Suprapubic skin (tissue), 4 donors: ENCODE measurements at regions not wholly inside any gene's neighbourhood (a gene's known extent, or its start where the extent isn't known, plus 50 kb on each side); places are given as distances from the start of the nearest gene placed in this dataset.

Experiments used
- DNase-seq, 2 donors: peaks; one replicate each; pipeline ENCODE4 v3.0.0-alpha.2; 2019; ENCODE audit warnings: low spot score in 2 of 2
- H3K27ac ChIP-seq: fragments of 200-600 bp; sonication (generic); one replicate; pipeline ENCODE4 v1.5.1; 2019
- H3K27me3 ChIP-seq: fragments of 200-600 bp; sonication (generic); one replicate; pipeline ENCODE4 v1.5.1; 2019
- H3K36me3 ChIP-seq: fragments of 200-600 bp; sonication (generic); one replicate; pipeline ENCODE4 v1.5.1; 2019
- H3K4me1 ChIP-seq: fragments of 200-600 bp; sonication (generic); one replicate; pipeline ENCODE4 v1.5.1; 2019
- H3K4me3 ChIP-seq: fragments of 200-600 bp; sonication (generic); one replicate; pipeline ENCODE4 v1.5.1; 2019; ENCODE audit warnings: mild to moderate bottlenecking
- H3K9me3 ChIP-seq: fragments of 200-600 bp; sonication (generic); one replicate; pipeline ENCODE4 v1.5.1; 2019
- EP300 ChIP-seq: sonication (generic); formaldehyde crosslinking; IDR thresholded peaks from one replicate; pipeline ENCODE4 v1.6.1; 2017; ENCODE audit warnings: antibody characterized with exemption
- POLR2A ChIP-seq, 2 donors: fragments of 450-650 bp; IDR thresholded peaks; one replicate each; pipeline ENCODE4 v1.6.1; 2017; ENCODE audit warnings: antibody characterized with exemption in 2 of 2, mild to moderate bottlenecking in 2 of 2, moderate library complexity in 2 of 2
- POLR2AphosphoS5 ChIP-seq, 3 donors: sonication (generic); formaldehyde crosslinking; IDR thresholded peaks; one replicate each; pipeline ENCODE4 v1.6.1; 2017; ENCODE audit warnings: antibody characterized with exemption in 3 of 3
- WGBS: methylation state at CpG from one replicate; pipeline ENCODE4 v1.1.5; 2018; 5-methylcytosine and 5-hydroxymethylcytosine counted together
- TF ChIP-seq, protein P1 (sequence below), 2 donors: fragments of 200-600 bp in 1 of 2; fragments of 450-650 bp in 1 of 2; sonication (generic) in 1 of 2; IDR thresholded peaks; one replicate each; pipeline ENCODE4 v1.5.1; 2016 to 2019; ENCODE audit warnings: antibody characterized with exemption in 2 of 2, mild to moderate bottlenecking in 1 of 2, moderate library complexity in 1 of 2

DNA sequence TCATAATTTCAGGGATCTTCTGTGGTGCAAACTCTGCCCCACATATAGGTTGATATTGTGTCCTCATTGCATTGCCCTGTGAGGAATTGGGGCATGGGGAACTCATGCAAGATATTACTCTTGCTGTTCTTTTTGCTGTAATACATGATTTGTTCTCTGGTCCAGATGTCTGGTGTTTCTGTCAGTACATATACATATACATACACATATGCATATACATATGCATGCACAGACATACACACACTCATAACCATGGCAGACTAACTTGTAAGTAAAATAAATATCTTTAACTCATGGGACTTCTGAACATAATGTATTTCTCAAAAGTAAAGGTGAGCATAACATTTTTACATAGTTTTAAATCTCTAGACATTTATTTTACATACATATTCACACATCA is 438.3 kb downstream of the CD109 start:
- Histone ChIP-seq H3K36me3 (no peaks in the 10 kb centered on the region), H3K4me3 (no peak overlapping the region), H3K27me3 (no peaks in the 10 kb centered on the region), H3K4me1 (no peaks in the 10 kb centered on the region), H3K9me3 (no peaks in the 10 kb centered on the region), H3K27ac (no peak overlapping the region)
- DNase-seq, result no peak
- TF ChIP-seq POLR2AphosphoS5 (IDR thresholded peaks at IDR 0.05) (no peak), POLR2A (IDR thresholded peaks at IDR 0.05) (no peak), EP300 (no peak)
- TF ChIP-seq, protein P1, sequence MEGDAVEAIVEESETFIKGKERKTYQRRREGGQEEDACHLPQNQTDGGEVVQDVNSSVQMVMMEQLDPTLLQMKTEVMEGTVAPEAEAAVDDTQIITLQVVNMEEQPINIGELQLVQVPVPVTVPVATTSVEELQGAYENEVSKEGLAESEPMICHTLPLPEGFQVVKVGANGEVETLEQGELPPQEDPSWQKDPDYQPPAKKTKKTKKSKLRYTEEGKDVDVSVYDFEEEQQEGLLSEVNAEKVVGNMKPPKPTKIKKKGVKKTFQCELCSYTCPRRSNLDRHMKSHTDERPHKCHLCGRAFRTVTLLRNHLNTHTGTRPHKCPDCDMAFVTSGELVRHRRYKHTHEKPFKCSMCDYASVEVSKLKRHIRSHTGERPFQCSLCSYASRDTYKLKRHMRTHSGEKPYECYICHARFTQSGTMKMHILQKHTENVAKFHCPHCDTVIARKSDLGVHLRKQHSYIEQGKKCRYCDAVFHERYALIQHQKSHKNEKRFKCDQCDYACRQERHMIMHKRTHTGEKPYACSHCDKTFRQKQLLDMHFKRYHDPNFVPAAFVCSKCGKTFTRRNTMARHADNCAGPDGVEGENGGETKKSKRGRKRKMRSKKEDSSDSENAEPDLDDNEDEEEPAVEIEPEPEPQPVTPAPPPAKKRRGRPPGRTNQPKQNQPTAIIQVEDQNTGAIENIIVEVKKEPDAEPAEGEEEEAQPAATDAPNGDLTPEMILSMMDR (IDR thresholded peaks at IDR 0.05), result no peak

DNA sequence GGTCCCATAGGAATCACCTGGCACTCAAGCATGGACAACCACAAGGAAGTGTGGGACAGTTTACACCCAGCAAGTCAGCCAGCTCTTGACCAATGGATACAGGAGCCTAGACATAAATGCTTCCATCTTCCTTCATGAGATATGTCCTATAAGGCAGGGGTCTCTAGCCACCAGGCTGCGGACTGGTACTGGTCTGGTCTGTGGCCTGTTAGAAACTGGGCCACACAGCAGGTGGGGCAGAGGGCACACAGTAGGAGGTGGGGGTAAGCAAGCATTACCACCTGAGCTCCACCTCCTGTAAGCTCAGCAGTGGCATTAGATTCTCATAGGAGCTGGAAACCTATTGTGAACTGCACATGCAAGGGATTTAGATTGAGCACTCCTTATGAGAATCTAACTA is 437.1 kb downstream of the CD109 start:
- no peaks in the 10 kb centered on the region for H3K36me3 ChIP-seq
- no peak overlapping the region for H3K4me3 ChIP-seq
- WGBS, result no CpG with 5 or more reads among the region's 1 CpG
- no peaks in the 10 kb centered on the region for H3K9me3 ChIP-seq
- no peaks in the 10 kb centered on the region for H3K4me1 ChIP-seq
- no peak overlapping the region for H3K27ac ChIP-seq
- H3K27me3 ChIP-seq, result no peaks in the 10 kb centered on the region
- no peak for TF ChIP-seq POLR2AphosphoS5 (IDR thresholded peaks at IDR 0.05)
- no peak for TF ChIP-seq POLR2A (IDR thresholded peaks at IDR 0.05)
- TF ChIP-seq, protein P1 (IDR thresholded peaks at IDR 0.05), result no peak
- no peak for TF ChIP-seq EP300
- DNase-seq, result no peak

DNA sequence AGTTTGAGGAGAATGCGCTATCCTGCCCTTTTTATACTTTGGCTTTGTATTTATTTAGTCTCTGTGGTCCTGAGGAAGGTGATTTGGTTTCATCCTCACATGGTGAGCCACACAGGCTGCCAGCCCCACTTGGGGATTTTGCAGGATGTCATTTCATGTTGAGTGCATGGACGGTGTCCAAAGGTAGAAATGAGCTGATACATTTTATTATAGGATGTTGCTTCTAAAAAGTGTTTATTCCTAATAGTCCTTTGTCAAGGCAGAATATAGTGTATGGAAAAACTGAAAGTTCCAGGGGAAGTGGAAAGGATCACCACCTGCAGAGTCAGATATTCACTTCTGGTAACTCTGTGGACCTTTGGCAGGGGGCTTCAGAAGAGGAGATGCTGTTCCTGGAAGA is 434.6 kb downstream of the CD109 start:
- H3K4me1 ChIP-seq, result no peaks in the 10 kb centered on the region
- H3K9me3 ChIP-seq, result no peaks in the 10 kb centered on the region
- 89% methylated on average over 2 of the region's 2 CpGs for WGBS
- no peaks in the 10 kb centered on the region for H3K27me3 ChIP-seq
- no peak overlapping the region for H3K27ac ChIP-seq
- no peak for TF ChIP-seq POLR2AphosphoS5 (IDR thresholded peaks at IDR 0.05)
- no peak overlapping the region for H3K4me3 ChIP-seq
- no peak for DNase-seq
- H3K36me3 ChIP-seq, result no peaks in the 10 kb centered on the region

DNA sequence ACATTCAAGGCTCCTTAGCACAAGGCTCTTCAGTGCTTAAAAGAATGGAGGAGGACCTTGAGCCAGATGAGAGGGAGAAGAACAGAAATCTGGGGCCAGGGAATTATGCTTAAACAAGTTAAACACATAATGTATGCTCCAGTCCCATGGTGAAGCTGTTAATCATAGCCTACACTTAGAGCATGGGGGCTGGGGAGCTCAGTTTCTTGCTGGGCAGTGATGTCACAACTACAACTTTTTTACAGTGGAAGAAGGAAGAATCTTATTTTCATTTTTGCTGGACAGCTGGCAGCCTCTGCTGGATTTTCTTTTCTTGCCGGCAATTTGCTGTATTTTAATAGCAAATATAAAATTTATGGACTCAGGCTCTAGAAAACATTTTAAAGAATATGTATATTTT is 432.5 kb downstream of the CD109 start:
- 55% methylated on average over 1 of the region's 1 CpG for WGBS
- TF ChIP-seq POLR2A (IDR thresholded peaks at IDR 0.05) (no peak), POLR2AphosphoS5 (IDR thresholded peaks at IDR 0.05) (no peak), EP300 (no peak)
- TF ChIP-seq, protein P1 (IDR thresholded peaks at IDR 0.05), result no peak
- Histone ChIP-seq H3K27ac (no peak overlapping the region), H3K36me3 (no peaks in the 10 kb centered on the region), H3K4me1 (no peaks in the 10 kb centered on the region), H3K9me3 (no peaks in the 10 kb centered on the region), H3K4me3 (no peak overlapping the region), H3K27me3 (no peaks in the 10 kb centered on the region)
- no peak for DNase-seq

DNA sequence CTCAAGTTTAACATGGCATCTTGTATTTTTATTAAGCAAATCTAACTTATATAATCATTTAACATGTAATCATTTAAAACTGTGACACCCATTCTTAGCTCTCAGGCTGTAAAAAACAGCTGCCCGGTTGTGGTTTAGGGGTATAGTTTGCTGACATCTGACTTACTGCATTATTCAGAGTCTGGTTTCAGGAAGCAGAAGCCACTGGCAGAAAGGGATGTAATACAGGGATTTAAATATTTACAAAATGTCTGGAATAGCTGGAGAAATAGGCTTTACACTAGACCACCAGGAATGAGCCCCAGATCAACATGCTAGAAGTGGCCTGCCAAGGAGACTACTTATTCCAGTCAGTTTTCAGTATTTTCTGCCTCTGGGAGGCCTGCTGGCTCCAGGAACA is 421.1 kb downstream of the CD109 start:
- DNase-seq, result no peak

DNA sequence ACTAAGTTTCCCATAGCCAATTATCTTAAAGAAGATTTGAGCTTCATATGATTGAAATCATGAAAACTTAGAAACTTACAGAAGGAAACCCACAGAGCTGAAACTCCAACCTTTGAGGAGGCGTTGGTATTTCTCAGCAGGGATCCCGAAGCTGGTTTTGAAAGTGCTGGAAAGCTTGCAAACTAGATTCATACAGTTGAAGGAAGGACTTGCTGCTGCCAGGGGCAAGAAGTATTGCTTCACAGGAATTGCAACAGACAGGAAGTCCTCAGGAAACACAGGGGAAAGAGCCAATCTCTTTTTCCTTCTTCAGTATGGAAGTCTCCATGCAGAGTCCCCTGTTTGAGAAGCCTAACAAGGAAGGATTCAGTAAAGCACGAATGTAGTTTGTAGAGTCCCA is 419.7 kb downstream of the CD109 start:
- Histone ChIP-seq H3K4me1 (no peaks in the 10 kb centered on the region), H3K27ac (no peak overlapping the region)
- TF ChIP-seq, protein P1 (IDR thresholded peaks at IDR 0.05), result no peak
- TF ChIP-seq POLR2AphosphoS5 (IDR thresholded peaks at IDR 0.05), result no peak
- TF ChIP-seq EP300, result no peak
- no peak for TF ChIP-seq POLR2A (IDR thresholded peaks at IDR 0.05)

More for the DNA sequence above, 421.1 kb downstream of the CD109 start:
- 85% methylated on average over 1 of the region's 1 CpG for WGBS
- H3K4me1 ChIP-seq, result no peaks in the 10 kb centered on the region
- H3K27me3 ChIP-seq, result no peaks in the 10 kb centered on the region
- no peak overlapping the region for H3K27ac ChIP-seq
- H3K4me3 ChIP-seq, result no peak overlapping the region
- no peaks in the 10 kb centered on the region for H3K36me3 ChIP-seq
- TF ChIP-seq, protein P1 (IDR thresholded peaks at IDR 0.05), result no peak
- TF ChIP-seq POLR2AphosphoS5 (IDR thresholded peaks at IDR 0.05), result no peak
- TF ChIP-seq POLR2A (IDR thresholded peaks at IDR 0.05), result no peak
- no peak for TF ChIP-seq EP300
- H3K9me3 ChIP-seq, result no peaks in the 10 kb centered on the region

More for the DNA sequence above, 419.7 kb downstream of the CD109 start:
- WGBS, result 70% methylated on average over 3 of the region's 3 CpGs
- H3K4me3 ChIP-seq, result no peak overlapping the region
- no peak for DNase-seq
- H3K9me3 ChIP-seq, result no peaks in the 10 kb centered on the region
- H3K36me3 ChIP-seq, result no peaks in the 10 kb centered on the region
- H3K27me3 ChIP-seq, result no peaks in the 10 kb centered on the region
